Osteoblast (primary cell): ENCODE measurements at regions not wholly inside any gene's neighbourhood (a gene's known extent, or its start where the extent isn't known, plus 50 kb on each side); places are given as distances from the start of the nearest gene placed in this dataset.

Experiments
- DNase-seq: peaks from one replicate; pipeline ENCODE4 v3.0.0; 2011; ENCODE audit warnings: low spot score, mixed read lengths; ENCODE audit not compliant: insufficient read length; ENCODE audit errors: missing footprints
- H2AFZ ChIP-seq: 2 replicates; pipeline ENCODE4 v1.6.0; 2011; ENCODE audit warnings: mild to moderate bottlenecking, low read length
- H3K27ac ChIP-seq: 2 replicates; pipeline ENCODE4 v1.5.1; 2011; ENCODE audit warnings: mild to moderate bottlenecking, low read depth, low read length, moderate library complexity
- H3K27me3 ChIP-seq: 2 replicates; pipeline ENCODE4 v1.6.0; 2012; ENCODE audit warnings: mild to moderate bottlenecking, control low read depth, inconsistent platforms, low read length, moderate library complexity; ENCODE audit not compliant: insufficient read depth
- H3K36me3 ChIP-seq: 2 replicates; pipeline ENCODE4 v1.5.1; 2011; ENCODE audit warnings: mild to moderate bottlenecking, low read length, control low read depth, moderate library complexity; ENCODE audit not compliant: insufficient read depth
- H3K4me1 ChIP-seq: 2 replicates; pipeline ENCODE4 v1.5.1; 2011; ENCODE audit warnings: mild to moderate bottlenecking, low read length, control low read depth, moderate library complexity; ENCODE audit not compliant: insufficient read depth
- H3K4me2 ChIP-seq: 2 replicates; pipeline ENCODE4 v1.6.0; 2011; ENCODE audit warnings: mild to moderate bottlenecking, low read length; ENCODE audit not compliant: insufficient read depth
- H3K4me3 ChIP-seq: fragments of 200-600 bp; sonication (generic); 3 replicates; pipeline ENCODE4 v1.5.1; 2012; ENCODE audit warnings: mild to moderate bottlenecking, low read length, inconsistent platforms; ENCODE audit not compliant: insufficient read depth
- H3K79me2 ChIP-seq: 2 replicates; pipeline ENCODE4 v1.6.0; 2012; ENCODE audit warnings: mild to moderate bottlenecking, low read length, control low read depth, inconsistent platforms; ENCODE audit not compliant: insufficient read depth
- H3K9me3 ChIP-seq: 2 replicates; pipeline ENCODE4 v1.5.1; 2011; ENCODE audit warnings: low read depth, low read length, control low read depth
- H4K20me1 ChIP-seq: 2 replicates; pipeline ENCODE4 v1.6.0; 2012; ENCODE audit warnings: mild to moderate bottlenecking, low read length, control low read depth; ENCODE audit not compliant: insufficient read depth
- CTCF ChIP-seq: IDR thresholded peaks from 2 replicates; pipeline ENCODE4 v1.5.1; 2011; ENCODE audit warnings: mild to moderate bottlenecking, low read depth, low read length, moderate library complexity; ENCODE audit errors: extremely low read depth

- no peak for DNase-seq
Measured at GRCh38 chr1:79090985-79091384, 84.5 kb upstream of the ADGRL4 start.

GRCh38 chr1:79089946-79090345 is 83.4 kb upstream of the ADGRL4 start:
- Histone ChIP-seq H3K9me3 (no peaks in the 10 kb centered on the region), H2AFZ (no peak overlapping the region), H3K4me1 (no peaks in the 10 kb centered on the region), H3K36me3 (no peaks in the 10 kb centered on the region), H4K20me1 (no peaks in the 10 kb centered on the region), H3K27me3 (no peaks in the 10 kb centered on the region), H3K27ac (no peak overlapping the region), H3K4me2 (no peak overlapping the region), H3K79me2 (no peaks in the 10 kb centered on the region), H3K4me3 (no peak overlapping the region)
- no peak for DNase-seq
- TF ChIP-seq CTCF = no peak

More at GRCh38 chr1:79090985-79091384, 84.5 kb upstream of the ADGRL4 start:
- H3K4me3 ChIP-seq = no peak overlapping the region
- TF ChIP-seq CTCF = no peak
- no peaks in the 10 kb centered on the region for H3K9me3 ChIP-seq
- H3K36me3 ChIP-seq = no peaks in the 10 kb centered on the region
- no peaks in the 10 kb centered on the region for H3K27me3 ChIP-seq
- H2AFZ ChIP-seq = no peak overlapping the region
- no peak overlapping the region for H3K4me2 ChIP-seq
- no peaks in the 10 kb centered on the region for H4K20me1 ChIP-seq
- no peak overlapping the region for H3K27ac ChIP-seq
- no peaks in the 10 kb centered on the region for H3K79me2 ChIP-seq
- H3K4me1 ChIP-seq = no peaks in the 10 kb centered on the region

GRCh38 chr1:79082233-79082632 is 75.7 kb upstream of the ADGRL4 start:
- TF ChIP-seq CTCF = no peak
- H2AFZ ChIP-seq = no peak overlapping the region
- no peaks in the 10 kb centered on the region for H3K9me3 ChIP-seq
- H3K79me2 ChIP-seq = no peaks in the 10 kb centered on the region
- H3K36me3 ChIP-seq = no peaks in the 10 kb centered on the region
- peaks cover 8% of the 10 kb centered on the region for H3K4me1 ChIP-seq
- no peak overlapping the region for H3K4me2 ChIP-seq
- H4K20me1 ChIP-seq = no peaks in the 10 kb centered on the region
- no peaks in the 10 kb centered on the region for H3K27me3 ChIP-seq
- H3K4me3 ChIP-seq = no peak overlapping the region
- no peak overlapping the region for H3K27ac ChIP-seq
- DNase-seq = no peak

GRCh38 chr1:79079770-79080169 is 73.2 kb upstream of the ADGRL4 start:
- peak; percentile 73 for DNase-seq
- no peak for TF ChIP-seq CTCF
- no peaks in the 10 kb centered on the region for H3K27me3 ChIP-seq
- peak overlapping the region; percentile 4 for H3K4me2 ChIP-seq
- H4K20me1 ChIP-seq = no peaks in the 10 kb centered on the region
- no peaks in the 10 kb centered on the region for H3K79me2 ChIP-seq
- peak overlapping the region; percentile 20 for H2AFZ ChIP-seq
- no peaks in the 10 kb centered on the region for H3K9me3 ChIP-seq
- H3K27ac ChIP-seq = no peak overlapping the region
- no peaks in the 10 kb centered on the region for H3K36me3 ChIP-seq
- peaks cover 8% of the 10 kb centered on the region for H3K4me1 ChIP-seq
- no peak overlapping the region for H3K4me3 ChIP-seq
